Activated CD4-positive, CD25-positive, alpha-beta regulatory T cell (primary cell): ENCODE measurements at regions not wholly inside any gene's neighbourhood (a gene's known extent, or its start where the extent isn't known, plus 50 kb on each side); places are given as distances from the start of the nearest gene placed in this dataset.
"Not testable (repeated sequence)": the region's sequence is repeated elsewhere in the genome, so short reads cannot be mapped to it uniquely, and the experiment has no call there.

ENCODE experiments used
- DNase-seq, 4 experiments: peaks; one replicate each; lab custom pipeline; 2025; lab: John Stamatoyannopoulos, UW

- no peak for DNase-seq
These were observed 563.5 kb downstream of the EDEM1 start for GRCh38 chr3:5750874-5751640.

- no peak for DNase-seq
These were observed 567.1 kb downstream of the EDEM1 start for GRCh38 chr3:5754602-5755001.

GRCh38 chr3:5756443-5756842, 568.9 kb downstream of the EDEM1 start:
- no peak for DNase-seq

- no peak for DNase-seq
These were observed 569.8 kb downstream of the EDEM1 start for GRCh38 chr3:5757213-5757804.

GRCh38 chr3:5758699-5759098, 571.2 kb downstream of the EDEM1 start:
- no peak for DNase-seq

- DNase-seq: no peak
These were observed 575.0 kb downstream of the EDEM1 start for GRCh38 chr3:5762506-5762905.

GRCh38 chr3:5766848-5767247, 579.3 kb downstream of the EDEM1 start:
- no peak for DNase-seq

GRCh38 chr3:5767304-5767703, 579.8 kb downstream of the EDEM1 start:
- no peak for DNase-seq

GRCh38 chr3:5768281-5768945, 580.9 kb downstream of the EDEM1 start:
- DNase-seq: no peak

GRCh38 chr3:5769825-5770224, 582.3 kb downstream of the EDEM1 start:
- DNase-seq: no peak

- DNase-seq: no peak
These were observed 586.8 kb downstream of the EDEM1 start for GRCh38 chr3:5774337-5774736.

- DNase-seq: not testable (repeated sequence)
These were observed 587.6 kb downstream of the EDEM1 start for GRCh38 chr3:5775100-5775499.

- DNase-seq: no peak
These were observed 597.2 kb downstream of the EDEM1 start for GRCh38 chr3:5784690-5785089.

- no peak for DNase-seq
These were observed 600.5 kb downstream of the EDEM1 start for GRCh38 chr3:5787861-5788488.

- DNase-seq: no peak
These were observed 601.0 kb downstream of the EDEM1 start for GRCh38 chr3:5788496-5788895.

GRCh38 chr3:5791558-5791957, 604.1 kb downstream of the EDEM1 start:
- no peak for DNase-seq

- DNase-seq: no peak
These were observed 609.0 kb downstream of the EDEM1 start for GRCh38 chr3:5796541-5796940.

- no peak for DNase-seq
These were observed 611.3 kb downstream of the EDEM1 start for GRCh38 chr3:5798809-5799208.

- no peak for DNase-seq
These were observed 611.9 kb downstream of the EDEM1 start for GRCh38 chr3:5799398-5799797.

- DNase-seq: no peak
These were observed 613.5 kb downstream of the EDEM1 start for GRCh38 chr3:5800965-5801364.

- DNase-seq: no peak
These were observed 618.7 kb downstream of the EDEM1 start for GRCh38 chr3:5806192-5806591.

GRCh38 chr3:5809586-5810246, 622.2 kb downstream of the EDEM1 start:
- DNase-seq: no peak
